GM13977 (cell line): ENCODE measurements at regions not wholly inside any gene's neighbourhood (a gene's known extent, or its start where the extent isn't known, plus 50 kb on each side); places are given as distances from the start of the nearest gene placed in this dataset.

Source experiments
- DNase-seq: peaks from one replicate; pipeline ENCODE4 v3.0.0; 2012; ENCODE audit warnings: low spot score
- in situ Hi-C: fragments of 300-500 bp; cut with MboI; formaldehyde crosslinking; loops from one replicate; pipeline ENCODE4 v1.12.0; 2022; ENCODE audit warnings: low sequenced_read_pairs, low pct_unique_long_range_greater_than_20kb, mixed read lengths, inconsistent platforms; ENCODE audit not compliant: unreplicated experiment
- TF ChIP-seq, protein P1 (sequence below): IDR thresholded peaks from 2 replicates; pipeline ENCODE4 v1.5.1; 2012; ENCODE audit warnings: mild to moderate bottlenecking, control low read depth; ENCODE audit not compliant: insufficient read depth; ENCODE audit errors: extremely low read depth, missing control alignments

DNA sequence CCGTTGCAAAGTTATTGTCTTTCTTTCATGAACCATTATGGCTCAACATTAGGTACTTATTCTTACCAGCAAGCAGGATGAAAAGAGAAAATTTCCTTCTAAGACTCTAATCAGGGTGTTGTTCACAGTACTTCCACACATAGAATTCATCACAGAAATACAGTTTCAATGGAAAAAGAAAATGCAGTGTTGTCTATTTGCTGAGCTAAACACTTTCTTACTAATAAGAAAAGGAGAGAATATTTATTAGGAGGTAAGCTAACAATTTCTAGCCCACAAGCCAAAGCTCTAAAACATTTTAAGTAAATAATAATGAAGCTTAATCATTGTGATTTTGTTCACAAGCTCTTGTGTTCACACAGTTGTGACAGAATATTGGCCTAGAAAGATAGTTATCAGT, 1772.8 kb upstream of the PCDH7 start:
- in situ Hi-C loops = no loop called here
- DNase-seq = no peak
- TF ChIP-seq, protein P1, sequence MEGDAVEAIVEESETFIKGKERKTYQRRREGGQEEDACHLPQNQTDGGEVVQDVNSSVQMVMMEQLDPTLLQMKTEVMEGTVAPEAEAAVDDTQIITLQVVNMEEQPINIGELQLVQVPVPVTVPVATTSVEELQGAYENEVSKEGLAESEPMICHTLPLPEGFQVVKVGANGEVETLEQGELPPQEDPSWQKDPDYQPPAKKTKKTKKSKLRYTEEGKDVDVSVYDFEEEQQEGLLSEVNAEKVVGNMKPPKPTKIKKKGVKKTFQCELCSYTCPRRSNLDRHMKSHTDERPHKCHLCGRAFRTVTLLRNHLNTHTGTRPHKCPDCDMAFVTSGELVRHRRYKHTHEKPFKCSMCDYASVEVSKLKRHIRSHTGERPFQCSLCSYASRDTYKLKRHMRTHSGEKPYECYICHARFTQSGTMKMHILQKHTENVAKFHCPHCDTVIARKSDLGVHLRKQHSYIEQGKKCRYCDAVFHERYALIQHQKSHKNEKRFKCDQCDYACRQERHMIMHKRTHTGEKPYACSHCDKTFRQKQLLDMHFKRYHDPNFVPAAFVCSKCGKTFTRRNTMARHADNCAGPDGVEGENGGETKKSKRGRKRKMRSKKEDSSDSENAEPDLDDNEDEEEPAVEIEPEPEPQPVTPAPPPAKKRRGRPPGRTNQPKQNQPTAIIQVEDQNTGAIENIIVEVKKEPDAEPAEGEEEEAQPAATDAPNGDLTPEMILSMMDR = no peak

DNA sequence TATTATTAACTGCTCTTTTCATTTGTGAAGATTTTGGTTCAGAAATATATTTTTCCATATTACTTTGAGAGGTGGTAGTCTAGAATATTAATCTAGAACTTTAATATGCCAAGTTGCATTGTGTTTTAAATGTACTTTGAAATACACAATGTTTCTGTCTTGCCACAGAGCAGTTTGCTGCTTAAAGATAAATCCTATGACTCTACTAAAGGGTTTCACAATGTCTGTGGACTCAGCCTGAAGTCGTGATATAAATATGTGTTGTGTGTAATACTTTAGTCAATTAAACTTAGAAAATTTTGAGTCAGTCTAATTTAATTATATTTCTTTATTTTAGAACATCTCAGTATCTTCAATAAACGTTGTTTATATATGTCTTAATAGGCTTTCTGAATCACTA, 1771.7 kb upstream of the PCDH7 start:
- no peak for DNase-seq
- TF ChIP-seq, protein P1 = no peak
- in situ Hi-C loops = no loop called here

DNA sequence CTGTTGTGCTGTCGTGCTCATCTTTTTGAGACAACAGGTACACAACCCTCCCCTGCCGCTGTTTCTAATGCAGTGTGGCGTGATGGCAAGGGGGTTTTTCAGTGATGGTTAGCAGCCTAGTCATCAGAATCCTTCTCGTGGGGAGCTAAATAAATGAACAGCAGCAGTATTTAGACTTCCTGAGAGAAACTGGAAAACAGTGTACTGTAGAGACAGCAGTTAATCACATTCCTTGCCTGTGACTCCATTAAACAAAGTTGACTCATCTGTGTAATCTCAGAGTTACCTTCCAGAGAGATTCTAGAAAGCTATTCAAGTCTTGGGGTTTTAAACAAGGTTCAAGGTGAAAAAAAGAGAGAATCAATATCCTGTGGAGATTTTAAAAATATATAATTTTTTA, 1753.2 kb upstream of the PCDH7 start:
- TF ChIP-seq, protein P1 = no peak
- in situ Hi-C loops = no loop called here
- no peak for DNase-seq

DNA sequence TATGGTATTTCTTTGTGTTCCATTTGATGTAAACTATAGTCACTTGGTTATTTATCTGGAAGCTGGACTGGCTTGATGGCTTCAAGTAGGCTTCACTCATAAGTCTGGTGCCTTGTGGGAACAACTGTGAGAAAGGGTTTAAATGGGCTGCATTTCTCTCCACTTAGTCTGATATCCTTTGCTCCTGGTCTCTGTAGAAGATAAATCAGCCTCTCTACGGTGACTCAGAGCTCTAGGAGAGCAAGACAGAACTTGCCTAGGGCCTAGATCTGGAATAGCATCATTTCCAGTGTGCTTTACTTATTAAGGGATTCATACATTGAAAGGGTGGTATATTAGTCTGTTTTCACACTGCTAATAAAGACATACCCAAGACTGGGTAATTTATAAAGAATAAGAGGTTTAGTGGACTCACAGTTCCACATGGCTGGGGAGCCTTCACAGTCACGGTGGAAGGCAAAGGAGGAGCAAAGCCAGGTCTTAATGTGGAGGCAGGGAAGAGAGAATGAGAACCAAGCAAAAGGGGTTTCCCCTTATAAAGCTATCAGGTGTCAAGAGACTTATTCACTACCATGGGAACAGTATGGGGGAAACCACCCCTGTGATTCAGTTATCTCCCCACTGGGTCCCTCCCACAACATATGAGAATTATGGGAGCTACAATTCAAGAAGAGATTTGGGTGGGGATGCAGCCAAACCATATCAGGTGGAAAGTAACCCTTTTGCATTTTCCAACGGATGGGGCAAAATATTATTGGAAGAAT, 1746.4 kb upstream of the PCDH7 start:
- in situ Hi-C loops = no loop called here
- no peak for DNase-seq
- TF ChIP-seq, protein P1 = no peak

DNA sequence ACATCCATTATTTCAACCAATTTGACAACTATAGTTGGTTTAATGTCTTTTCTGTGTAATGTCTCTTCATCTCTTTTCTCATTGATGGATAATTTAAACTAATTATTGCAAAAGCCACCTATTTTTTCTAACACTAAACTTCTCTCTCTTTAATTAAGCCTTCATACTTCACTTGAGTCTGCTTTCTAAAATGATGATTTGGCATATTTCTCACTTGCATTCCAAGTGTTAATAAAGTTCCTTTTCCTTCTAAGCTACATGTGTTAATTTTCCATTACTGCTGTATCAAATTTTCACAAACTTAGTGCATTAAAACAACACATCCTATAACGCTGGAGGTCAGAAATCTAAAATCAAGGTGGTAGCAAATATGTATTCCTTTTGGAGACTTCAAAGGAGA, 1743.8 kb upstream of the PCDH7 start:
- in situ Hi-C loops = no loop called here
- DNase-seq = no peak
- TF ChIP-seq, protein P1 = no peak

DNA sequence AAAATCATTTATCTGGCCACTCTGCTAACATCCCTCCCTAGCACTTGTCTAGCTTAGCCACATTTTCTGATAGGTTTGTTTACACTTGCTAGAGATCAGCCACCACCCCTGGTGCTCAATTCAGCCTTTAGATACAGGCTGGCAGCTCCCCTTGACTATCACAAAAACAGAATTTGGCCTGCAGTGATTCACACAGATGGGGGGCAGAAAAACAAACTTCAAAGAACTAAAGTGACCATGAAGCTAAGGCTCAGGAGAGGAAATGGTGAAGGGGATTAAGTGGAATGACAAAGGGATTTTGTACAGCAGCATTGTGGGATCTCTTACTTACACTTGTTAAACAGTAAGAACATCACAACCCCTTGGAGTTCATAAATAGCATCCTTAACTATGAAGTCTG, 1718.0 kb upstream of the PCDH7 start:
- TF ChIP-seq, protein P1 = no peak
- in situ Hi-C loops = no loop called here
- DNase-seq = no peak
